ENCODE measurements at regions not wholly inside any gene's neighbourhood (a gene's known extent, or its start where the extent isn't known, plus 50 kb on each side); places are given as distances from the start of the nearest gene placed in this dataset.

DNA sequence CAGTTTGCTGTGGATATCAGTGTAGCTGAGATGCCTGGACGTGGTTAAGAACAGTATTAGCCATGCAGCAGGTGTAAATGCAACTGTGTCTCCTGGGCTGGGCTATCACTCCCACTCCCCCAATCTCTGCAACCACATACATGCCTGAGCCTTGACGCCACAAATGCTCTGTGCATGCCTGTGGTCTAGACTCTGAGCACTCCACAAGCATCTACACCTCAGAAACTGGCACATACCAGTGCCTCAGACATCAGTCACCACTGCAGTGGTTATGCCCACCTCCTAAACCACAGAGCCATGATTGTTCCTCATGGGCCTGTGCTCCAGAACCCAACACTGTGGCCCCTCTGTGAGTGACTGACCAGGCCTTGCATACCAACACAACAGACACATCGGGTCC is 226.8 kb upstream of the ALG10 start:
- no peak for TF ChIP-seq POLR2AphosphoS5 (IDR thresholded peaks at IDR 0.05)
- TF ChIP-seq, protein P1, sequence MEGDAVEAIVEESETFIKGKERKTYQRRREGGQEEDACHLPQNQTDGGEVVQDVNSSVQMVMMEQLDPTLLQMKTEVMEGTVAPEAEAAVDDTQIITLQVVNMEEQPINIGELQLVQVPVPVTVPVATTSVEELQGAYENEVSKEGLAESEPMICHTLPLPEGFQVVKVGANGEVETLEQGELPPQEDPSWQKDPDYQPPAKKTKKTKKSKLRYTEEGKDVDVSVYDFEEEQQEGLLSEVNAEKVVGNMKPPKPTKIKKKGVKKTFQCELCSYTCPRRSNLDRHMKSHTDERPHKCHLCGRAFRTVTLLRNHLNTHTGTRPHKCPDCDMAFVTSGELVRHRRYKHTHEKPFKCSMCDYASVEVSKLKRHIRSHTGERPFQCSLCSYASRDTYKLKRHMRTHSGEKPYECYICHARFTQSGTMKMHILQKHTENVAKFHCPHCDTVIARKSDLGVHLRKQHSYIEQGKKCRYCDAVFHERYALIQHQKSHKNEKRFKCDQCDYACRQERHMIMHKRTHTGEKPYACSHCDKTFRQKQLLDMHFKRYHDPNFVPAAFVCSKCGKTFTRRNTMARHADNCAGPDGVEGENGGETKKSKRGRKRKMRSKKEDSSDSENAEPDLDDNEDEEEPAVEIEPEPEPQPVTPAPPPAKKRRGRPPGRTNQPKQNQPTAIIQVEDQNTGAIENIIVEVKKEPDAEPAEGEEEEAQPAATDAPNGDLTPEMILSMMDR (IDR thresholded peaks at IDR 0.05): no peak

Measured in stomach (tissue), 4 donors.